Skin of body (tissue), 1 donor: ENCODE measurements at regions not wholly inside any gene's neighbourhood (a gene's known extent, or its start where the extent isn't known, plus 50 kb on each side); places are given as distances from the start of the nearest gene placed in this dataset.
"Not testable (repeated sequence)": the region's sequence is repeated elsewhere in the genome, so short reads cannot be mapped to it uniquely, and the experiment has no call there.

Experiments used
- DNase-seq: peaks from one replicate; lab custom pipeline; 2025; lab: John Stamatoyannopoulos, UW

DNA sequence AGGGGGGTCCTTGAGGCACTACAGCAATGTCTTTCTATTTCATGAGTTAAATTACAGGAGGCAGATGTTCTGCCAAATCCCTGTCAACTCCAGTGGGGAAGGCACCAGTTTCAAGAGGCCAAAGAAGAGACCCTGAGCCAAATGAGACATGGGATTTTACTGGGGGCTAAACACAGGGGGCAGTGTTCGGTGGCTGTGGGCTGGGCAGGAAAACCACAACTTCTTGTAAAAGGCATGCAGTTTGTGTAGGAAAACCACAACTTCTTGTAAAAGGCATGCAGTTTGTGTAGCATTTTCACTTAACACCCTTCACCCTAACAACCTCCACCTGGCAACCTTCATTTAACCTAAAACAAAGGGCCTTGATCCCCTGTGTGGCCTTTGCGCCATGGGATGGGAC, 61.0 kb downstream of the POLR2M start:
- no peak for DNase-seq

DNA sequence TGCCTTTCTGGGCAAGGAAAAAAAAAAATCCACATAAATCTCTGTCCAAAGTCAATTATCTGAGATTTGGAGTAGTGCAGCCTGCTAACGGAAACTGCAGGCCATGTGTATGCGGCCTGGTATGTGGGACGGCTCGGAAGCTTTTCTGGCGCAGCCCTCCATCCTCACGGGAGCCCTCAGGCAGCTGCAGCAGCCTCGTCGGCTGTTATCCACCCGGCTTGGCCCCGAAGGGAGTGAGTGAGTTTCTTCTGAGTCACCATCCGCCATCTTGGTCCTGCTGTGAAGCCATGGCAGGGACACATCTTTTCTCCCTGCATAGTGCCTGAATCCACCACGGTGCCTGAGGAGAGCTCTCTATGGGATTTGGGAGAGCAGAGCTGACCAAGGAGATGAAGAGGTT, 62.8 kb downstream of the POLR2M start:
- DNase-seq: peak; percentile 89

DNA sequence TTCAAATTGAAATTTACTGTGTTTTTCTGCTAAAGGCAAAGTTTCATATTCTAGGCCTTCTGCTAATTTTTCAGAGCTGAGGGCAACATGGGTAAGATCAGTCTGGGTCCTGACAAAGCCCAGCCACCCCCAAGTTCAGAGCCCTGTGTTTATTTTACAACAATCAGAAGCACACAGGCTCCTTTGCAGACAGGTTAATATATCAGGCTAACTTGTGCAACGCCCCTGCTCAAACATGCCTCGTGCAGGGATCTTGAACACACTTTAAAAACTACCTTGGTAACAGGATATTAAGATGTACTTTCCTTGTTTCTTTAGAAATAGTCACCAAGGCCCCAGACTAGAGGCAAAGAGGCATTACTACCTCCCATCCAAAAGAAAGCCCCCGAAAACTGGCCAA, 64.0 kb downstream of the POLR2M start:
- no peak for DNase-seq

DNA sequence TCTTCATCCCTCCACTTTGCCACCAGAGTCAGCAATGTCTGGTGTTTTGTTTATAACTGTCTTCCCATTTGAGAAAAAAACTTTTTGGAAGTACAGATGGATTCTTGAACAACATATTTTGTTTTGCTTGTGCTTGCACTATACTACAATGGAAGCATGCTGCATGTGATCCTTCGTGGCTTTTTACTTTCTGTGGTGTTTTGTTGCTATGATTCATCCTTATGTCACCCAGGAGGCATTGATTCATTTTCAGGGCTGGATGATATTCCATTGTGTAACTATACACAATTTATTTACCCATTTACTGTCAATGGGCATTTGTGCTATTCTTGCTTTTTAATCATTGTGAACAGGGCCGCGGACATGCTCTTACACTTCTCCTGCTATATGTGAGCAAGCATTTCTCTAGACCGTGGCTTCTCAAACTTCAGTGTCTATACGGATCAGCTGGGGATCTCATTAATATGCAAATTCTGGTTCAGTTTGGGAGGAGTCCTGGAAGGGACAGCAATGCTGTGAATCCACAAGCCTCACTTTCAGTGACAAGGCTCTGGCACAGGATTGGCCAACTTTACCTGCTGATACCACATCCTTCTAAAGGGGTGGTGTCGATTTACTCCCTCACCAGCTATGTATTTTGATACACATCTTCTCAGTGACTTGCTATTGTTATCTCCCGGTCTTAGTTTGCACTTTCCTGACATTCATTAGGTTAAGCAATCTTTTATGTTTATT, 65.9 kb downstream of the POLR2M start:
- no peak for DNase-seq

- no peak for DNase-seq
Observed at GRCh38 chr15:57773051-57773450, 66.5 kb downstream of the POLR2M start.

GRCh38 chr15:57777003-57777402, 70.5 kb downstream of the POLR2M start:
- no peak for DNase-seq

DNA sequence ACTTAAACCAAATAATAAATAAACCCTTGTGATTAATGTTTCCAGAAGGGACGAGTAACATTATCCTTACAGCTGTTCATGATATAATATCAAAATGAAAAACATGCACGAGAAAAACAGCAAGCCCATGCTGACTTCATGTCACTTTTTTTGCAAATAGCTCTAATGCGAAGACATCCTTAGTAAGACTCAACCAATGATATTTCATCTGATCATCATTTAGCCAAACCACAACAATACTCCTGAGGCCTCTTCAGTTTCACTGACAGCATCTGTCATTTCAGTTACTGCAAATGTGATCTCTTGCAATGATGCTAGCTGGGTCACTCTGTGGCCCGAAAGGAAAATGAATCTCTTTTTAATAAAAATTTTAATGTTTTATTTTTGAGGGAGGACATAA, 74.0 kb downstream of the POLR2M start:
- DNase-seq: peak; percentile 84

- no peak for DNase-seq
Observed at GRCh38 chr15:57782731-57783130, 76.2 kb downstream of the POLR2M start.

- peak; percentile 83 for DNase-seq
Observed at GRCh38 chr15:57784081-57784511, 77.6 kb downstream of the POLR2M start.

- DNase-seq: no peak
Observed at GRCh38 chr15:57785039-57785438, 78.5 kb downstream of the POLR2M start.

DNA sequence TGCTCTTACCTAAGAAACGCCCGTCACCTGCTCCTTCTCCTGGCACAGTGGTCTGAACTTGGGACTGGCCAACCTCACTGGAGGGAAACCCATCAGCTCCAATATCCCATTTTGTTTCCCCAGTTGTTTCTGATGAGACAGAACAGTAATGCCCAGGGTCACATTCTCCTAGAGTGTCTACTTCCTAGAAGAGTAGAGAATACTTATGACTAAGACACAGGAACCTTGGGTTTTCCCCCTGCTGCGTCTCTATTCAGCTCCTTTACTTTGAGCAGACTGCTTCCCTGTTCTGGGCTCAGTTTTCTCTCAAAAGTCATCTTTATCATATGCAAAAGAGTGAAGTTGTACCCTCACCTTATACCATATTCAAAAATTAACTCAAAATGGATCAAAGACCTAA, 79.4 kb downstream of the POLR2M start:
- no peak for DNase-seq

- peak; percentile 32 for DNase-seq
Observed at GRCh38 chr15:57789225-57789624, 82.7 kb downstream of the POLR2M start.

- DNase-seq: no peak
Observed at GRCh38 chr15:57792724-57793449, 86.4 kb downstream of the POLR2M start.

DNA sequence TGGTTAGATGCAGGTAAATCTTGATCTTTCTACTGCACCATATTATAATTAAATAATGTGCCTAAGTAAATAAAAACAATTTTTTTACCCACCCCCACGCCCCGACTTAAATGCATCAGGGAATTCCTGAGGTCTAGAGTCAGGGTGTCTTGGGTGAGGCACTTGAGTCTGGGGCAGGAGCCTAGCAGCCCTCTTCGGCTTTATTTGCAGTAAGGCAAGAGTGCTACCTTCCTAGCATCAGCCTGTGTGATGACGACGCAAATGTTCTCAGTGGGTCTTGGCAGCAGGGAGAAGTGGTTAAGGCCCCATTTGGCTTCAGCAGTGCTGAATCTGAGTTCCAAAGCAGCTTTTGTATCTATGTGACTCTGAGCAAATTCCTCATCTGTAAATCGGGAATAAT, 88.7 kb downstream of the POLR2M start:
- DNase-seq: peak; percentile 26

DNA sequence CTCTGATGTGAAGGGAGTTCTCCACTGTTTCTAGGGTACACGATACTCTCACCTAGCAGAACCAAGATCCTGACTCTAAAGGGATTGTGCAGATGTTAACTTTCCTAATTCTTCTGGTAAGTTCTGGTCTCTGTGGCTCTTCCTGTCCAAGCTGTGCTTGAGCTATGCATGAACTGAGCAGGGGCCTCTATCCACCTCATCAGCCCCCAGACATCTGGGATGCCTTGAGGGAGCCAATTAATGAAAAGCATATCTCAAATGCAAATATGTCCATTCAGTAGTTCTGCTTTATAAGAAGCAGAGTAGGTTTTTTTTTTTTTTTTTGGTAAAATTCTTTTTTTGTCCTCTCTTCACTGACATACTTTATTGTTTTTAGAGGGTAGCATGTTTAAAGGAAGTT, 89.6 kb downstream of the POLR2M start:
- DNase-seq: no peak

- DNase-seq: no peak
Observed at GRCh38 chr15:57797110-57797509, 90.6 kb downstream of the POLR2M start.

DNA sequence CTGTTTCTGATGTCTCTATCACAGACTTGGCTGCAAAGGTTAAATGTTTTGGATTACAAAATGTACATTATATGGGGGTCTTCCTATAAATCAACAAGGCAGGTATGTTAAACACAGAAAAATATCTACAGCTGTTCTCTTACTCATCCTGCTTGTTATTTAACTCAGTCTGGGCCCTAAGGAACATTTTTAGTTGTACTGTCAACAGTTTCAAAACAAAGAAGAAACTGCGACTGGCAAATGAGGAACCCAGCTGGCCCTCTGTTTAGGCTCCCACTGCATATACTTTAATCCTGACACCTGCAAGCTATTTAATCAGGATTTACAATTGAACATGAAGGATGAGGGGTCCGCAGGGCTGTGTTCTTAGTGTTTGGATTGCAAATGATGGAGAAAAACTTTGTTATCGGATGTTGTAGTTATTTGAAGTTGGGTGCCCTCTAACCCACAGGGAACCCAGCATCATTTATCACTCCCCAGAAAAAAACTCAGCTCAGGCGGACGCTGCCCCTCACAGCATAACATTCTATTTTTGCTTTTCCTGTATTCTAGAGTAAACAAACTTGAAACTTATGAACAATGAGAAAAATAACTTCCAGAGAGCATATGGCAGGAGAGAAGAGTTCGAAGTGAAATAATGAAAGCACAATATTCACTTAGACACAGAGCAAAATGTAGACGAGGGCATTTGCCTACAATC, 91.2 kb downstream of the POLR2M start:
- DNase-seq: no peak

GRCh38 chr15:57806003-57806402, 99.5 kb downstream of the POLR2M start:
- DNase-seq: no peak

DNA sequence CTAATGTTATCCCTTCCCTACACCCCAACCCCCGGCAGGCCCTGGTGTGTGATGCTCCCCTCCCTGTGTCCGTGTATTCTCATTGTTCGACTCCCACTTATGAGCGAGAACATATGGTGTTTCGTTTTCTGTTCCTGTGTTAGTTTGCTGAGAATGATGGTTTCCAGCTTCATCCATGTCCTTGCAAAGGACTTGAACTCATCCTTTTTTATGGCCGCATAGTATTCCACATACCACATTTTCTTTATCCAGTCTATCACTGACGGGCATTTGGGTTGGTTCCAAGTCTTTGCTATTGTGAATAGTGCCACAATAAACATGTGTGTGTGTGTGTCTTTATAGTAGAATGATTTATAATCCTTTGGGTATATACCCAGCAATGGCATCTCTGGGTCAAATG, 102.8 kb downstream of the POLR2M start:
- DNase-seq: not testable (repeated sequence)

GRCh38 chr15:57816599-57816998, 110.1 kb downstream of the POLR2M start:
- no peak for DNase-seq

GRCh38 chr15:57819646-57820045, 113.1 kb downstream of the POLR2M start:
- DNase-seq: no peak

DNA sequence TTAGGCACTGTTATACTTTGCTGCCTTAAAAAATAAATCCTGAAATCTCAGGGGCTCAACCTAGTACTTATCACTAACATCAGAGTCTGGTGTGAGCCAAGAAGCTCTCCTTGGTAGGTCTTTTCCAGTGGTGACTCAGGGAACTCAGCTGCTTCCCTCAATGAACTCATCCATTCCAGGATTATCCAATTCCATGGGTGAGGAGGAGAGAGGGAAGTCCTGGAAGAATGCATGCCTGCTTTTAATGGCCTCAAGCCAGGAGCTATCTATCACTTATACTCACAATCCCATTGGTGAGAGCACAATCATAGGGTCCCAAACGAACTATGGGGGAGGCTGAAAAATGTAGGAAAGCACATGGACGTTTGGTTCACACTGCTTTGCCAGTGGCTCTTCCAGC, 113.6 kb downstream of the POLR2M start:
- DNase-seq: no peak
